HG02852 (cell line): ENCODE measurements at regions not wholly inside any gene's neighbourhood (a gene's known extent, or its start where the extent isn't known, plus 50 kb on each side); places are given as distances from the start of the nearest gene placed in this dataset.

Experiments
- ATAC-seq: cut with Tn5 transposase; IDR thresholded peaks from one replicate; pipeline ENCODE4 v1.9.1; 2021; ENCODE audit warnings: mild to moderate bottlenecking, moderate library complexity; ENCODE audit not compliant: unreplicated experiment

GRCh38 chr17:77439189-77440018 lies 298.6 kb downstream of the SEC14L1 start:
- ATAC-seq: no peak

DNA sequence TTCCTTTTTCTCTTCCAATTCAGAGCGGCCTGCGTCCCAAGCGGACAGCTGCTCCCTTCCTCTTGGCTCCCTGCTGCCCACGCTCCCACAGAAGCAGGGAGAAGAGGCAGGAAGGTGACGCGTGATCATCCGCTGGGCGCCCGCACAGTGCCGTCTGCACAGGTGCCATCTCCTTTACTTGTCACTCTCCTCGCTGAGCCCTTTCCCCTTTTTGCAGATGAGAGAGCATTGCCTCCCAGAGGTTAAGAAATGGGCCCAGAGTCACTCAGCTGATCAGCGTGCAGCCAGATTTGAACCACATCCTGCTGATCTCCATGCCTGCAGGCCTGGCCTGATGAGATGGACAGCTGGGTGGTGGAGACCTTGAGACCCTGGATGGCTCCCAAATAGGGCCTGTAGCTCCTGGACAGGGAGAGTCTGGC lies 299.8 kb downstream of the SEC14L1 start:
- no peak for ATAC-seq

DNA sequence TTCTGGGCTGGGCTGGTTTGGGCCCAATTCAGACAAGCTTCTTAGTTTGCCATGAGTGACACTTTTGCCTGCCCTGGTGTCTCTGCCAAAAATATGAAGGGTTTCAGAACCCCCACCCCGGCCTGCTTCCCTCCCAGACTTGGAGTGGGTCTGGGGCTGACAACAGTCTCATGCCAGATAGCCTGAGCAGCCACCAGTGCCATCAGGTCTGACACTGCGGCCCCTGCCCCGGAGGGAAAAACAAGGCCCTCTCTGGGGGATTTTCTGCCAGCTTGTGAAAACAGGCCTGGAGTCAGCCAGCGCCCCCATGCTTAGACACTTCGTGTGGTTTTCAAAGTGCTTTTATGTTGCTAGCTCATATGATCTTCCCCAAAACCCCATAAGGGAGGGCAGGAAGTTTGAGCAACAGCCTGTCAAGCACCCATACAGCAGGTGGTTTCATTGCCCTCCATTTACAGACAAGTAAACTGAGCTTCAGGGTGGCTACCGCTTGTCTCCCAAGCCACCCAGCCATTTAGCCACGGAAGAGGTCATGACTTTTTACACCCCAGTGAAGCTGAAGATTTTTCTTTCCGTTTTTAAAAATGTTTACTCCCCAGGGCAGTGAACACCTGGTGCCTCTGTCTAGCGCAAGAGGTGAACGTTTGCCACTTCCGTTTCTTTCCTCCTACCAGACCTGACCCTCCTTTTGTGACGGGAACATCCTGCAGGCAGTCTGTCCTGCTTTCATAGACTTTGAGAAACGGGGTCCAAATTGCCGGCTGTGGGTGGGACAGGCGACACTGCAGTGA lies 300.6 kb downstream of the SEC14L1 start:
- ATAC-seq: peak; percentile 38

DNA sequence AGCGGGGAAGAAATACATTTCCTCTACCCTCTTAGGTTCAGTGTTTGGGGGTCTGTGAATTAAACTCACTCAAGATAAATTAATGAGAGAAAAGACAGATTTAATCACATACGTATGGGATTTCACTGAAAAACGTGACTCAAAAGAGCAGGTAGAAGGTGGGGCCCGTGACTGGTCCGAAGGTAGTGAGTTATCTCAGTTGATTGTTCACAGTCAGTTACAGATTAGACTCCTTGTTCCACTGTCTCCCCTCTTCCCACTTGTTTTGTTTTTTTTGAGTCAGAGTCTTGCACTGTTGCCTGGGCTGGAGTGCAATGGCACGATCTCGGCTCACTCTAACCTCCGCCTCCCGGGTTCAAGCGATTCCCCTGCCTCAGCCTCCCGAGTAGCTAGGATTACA lies 301.2 kb downstream of the SEC14L1 start:
- ATAC-seq: no peak

- no peak for ATAC-seq
These were observed 302.4 kb downstream of the SEC14L1 start for GRCh38 chr17:77442976-77443747.

DNA sequence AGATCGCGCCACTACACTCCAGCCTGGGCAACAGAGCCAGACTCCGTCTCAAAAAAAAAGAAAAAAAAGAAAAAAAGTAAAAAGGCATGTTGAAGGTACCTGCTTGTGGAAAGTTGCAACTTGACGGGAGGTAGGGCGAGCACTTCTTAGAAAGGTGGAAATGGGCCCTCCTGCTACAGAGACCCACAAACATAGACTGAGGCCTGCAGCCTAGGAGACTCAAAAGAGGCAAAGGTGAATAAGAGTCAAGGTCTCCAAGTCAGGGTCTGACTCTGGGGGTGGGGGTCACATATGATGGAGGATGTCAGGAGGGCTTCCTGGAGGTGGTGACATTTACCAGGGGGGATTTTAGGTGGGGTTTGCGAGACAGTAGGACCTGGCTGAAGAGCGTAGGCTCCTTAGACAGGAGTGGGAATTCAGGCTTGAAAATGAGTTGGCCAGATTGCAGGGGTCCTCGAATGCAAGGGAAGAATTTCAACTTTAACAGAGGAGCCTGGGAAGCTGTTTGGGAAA lies 303.0 kb downstream of the SEC14L1 start:
- no peak for ATAC-seq

- ATAC-seq: no peak
These were observed 303.8 kb downstream of the SEC14L1 start for GRCh38 chr17:77444628-77444983.

DNA sequence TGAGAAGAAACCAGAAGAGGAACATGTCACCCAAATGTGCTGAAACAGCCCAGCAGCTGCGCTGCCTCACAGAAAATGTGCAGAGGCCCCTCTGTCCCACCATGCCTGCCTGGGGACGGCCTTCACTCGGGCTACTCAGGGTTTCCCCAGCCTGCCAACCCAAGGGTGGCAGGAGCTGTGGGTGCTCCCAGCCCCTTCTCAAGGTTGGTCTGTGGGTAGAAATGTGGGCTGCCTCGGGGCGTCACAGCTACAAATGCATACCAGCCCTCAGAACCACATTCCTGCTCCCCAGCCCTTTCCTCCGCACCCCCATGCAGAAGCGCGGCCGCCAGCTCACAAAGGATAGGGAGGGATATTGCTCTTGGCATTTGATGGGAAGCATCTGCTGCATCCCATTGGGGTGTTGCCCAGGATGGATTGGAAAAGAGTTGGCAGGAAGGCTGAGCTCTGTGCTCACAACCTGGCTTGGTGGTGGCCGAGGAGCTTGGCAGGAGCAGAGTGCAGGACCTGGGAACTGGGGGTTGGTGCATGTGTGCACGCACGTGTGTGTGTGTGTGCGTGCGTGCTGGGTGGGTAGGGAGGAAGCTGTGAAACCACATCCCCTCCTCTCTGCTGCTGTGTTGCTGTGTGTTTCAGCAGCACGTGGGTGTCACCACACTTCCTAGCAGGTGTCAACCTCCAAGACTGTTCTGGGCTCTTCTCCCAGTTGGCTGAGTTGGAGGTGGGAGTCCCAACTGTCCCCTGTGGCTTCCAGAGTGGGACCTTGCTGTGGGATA lies 304.4 kb downstream of the SEC14L1 start:
- ATAC-seq: peak; percentile 35

DNA sequence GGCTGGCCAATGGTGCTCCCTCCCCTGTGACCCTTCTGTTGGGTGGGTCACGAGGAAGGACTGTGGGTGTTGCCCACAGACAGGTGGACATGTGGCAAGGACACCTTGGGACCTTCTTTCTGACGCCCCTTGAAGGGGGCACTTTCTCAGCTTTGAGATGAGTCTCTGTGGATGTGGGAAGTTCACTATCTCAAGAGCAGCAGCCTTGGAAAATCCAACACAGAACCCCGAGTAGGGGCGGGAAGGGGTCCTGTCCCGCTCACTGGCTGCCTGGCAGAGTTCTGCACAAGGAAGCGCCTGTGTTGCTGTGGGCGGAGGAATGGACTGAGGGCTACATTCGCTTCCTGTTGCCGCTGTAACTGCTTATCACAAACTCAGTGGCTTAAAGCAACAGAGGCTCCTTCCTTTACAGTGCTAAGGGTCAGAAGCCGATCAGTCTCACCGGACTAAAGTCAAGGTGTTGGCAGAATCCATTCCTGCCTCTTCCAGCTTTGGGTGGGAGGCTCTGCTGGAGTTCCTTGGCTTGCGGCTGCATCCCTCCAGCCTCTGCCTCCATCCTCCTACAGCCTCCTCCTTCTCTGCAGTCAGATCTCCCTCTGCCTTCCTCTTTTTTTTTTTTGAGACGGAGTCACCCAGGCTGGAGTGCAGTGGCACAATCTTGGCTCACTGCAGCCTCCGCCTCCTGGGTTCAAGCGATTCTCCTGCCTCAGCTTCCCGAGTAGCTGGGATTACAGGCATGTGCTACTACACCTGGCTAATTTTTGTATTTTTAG lies 305.2 kb downstream of the SEC14L1 start:
- ATAC-seq: no peak

- ATAC-seq: no peak
These were observed 306.3 kb downstream of the SEC14L1 start for GRCh38 chr17:77446940-77447634.

- ATAC-seq: no peak
These were observed 308.7 kb downstream of the SEC14L1 start for GRCh38 chr17:77449373-77449907.

DNA sequence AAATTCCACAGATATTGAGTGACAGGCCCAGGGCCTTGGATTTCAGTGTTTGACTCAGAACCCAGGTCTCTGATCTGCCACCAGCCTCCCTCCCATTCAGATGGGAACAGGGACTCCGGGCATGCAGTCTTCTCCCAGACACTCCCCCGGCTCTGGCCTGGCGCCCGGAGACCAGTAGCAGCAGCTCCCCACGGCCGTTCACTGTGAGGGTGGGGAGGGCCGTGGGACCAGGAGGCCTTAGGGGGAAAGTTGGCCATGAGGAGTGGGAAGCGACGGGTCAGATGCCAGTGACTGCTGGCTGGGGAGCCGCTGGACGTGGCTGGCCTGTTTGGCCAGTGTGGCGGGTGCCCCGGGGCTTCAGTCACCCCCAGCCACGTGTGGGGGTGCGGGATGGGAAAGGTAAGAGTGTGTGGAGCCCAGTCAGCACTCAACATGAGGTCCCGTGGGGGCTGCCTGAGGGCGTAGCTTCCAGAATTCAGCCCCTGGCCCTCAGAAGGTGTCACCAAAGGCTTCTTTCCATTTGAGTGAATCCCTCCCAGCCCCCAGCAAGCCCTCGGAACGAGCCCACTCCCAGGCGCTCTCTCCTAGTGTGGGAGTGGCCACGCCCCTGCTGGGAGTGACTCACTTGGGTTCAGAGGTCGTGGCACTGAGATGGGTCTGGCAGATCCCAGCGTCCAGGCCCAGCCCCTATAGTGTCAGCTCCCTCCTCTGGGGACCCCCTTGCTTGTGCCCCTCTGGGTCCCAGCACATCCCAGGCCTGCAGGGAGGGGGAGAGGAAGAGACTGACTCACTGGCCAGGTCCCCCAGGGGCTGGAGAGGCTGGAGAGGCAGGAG lies 309.4 kb downstream of the SEC14L1 start:
- no peak for ATAC-seq

DNA sequence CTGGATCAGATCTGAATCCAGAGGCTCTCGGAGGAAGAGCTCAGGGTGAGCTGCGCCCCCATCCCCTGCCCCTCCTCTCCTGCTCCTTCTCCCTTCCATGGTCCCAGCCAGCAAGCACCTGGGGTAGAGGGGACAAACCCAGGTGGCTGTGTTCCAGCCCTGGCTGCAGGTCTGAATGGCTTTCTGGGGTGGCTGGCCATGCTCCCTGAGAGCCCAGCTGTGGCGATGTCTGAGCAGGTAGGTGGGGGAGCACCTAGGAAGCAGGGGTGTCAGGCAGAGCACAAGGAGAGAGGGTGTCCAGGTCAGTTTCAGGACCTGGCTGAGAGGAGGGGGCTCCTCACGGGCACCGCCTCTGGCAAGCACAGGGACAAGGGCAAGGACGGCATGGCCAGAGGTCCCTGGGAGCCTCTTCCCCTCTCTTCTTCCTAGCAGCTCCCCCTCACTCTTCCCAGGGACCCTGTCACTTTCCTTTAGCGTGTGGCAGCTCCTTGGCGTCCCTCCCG lies 310.0 kb downstream of the SEC14L1 start:
- ATAC-seq: no peak

DNA sequence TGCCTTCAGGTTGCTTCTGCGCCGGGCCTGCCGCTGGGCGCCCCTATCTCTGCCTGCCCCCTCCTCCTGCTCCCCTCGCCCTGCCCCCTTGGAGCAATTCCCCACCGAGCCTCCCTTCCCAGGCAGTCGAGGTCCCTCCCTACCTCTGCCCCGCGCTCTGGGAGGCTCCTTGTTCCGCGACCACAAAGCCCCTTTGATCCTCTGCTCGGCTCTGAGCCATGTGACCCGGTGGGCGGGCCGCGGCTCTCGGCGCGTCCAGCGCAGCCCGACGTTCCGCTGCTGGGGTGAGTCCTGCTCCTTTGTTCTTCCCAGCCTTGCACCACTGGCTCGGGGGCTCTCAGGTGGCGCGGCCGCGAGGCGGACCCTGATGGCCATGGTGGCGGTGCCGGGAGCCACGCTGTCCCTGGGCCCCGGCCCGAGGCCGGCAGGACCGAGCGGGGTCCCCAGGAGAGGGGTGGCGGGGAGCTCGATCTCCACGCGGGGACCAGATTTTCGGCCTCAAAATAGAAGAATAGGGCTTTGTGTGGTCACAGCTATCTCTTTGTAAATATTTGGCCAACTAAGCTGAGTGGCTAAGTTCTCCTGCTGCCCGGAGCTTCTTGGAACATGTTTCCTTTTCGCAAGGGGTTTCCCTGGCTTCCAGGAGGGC lies 310.6 kb downstream of the SEC14L1 start:
- ATAC-seq: no peak

GRCh38 chr17:77451894-77452852 lies 311.4 kb downstream of the SEC14L1 start:
- no peak for ATAC-seq

DNA sequence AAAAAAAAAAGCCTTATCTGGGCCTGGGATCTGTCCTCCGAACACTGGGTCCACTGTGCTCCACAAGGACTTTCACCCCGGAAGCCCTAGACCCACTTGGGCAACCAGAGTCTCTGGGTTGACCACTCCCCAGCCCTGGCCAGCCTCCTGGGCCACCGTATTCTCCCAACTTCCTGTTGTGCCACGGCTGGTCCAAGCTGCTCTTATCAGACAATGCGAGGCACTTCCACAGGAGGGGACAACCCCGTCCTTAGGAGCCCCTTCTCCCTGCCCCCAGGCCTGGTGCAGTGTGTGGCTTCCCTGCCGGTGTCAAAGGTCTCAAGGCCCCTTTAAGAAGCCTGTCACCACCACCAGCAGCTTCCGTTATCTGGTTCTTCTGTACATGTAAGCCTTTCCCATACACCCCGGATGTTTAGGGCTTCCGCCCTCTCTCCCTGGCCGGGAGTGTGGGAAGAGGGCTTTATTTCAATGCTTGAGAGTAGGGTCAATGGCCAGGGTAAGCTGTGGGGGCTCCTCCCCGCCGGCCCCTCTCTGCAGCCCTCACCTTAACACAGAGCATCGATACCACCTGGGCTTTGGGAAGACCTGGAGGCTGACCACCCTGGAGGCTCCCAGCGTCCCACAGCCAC lies 313.0 kb downstream of the SEC14L1 start:
- no peak for ATAC-seq
